Liver (tissue), 3 donors: ENCODE measurements at regions not wholly inside any gene's neighbourhood (a gene's known extent, or its start where the extent isn't known, plus 50 kb on each side); places are given as distances from the start of the nearest gene placed in this dataset.

Experiments
- ATF3 ChIP-seq: IDR thresholded peaks from 2 replicates; pipeline ENCODE4 v1.6.1; 2016; ENCODE audit warnings: antibody characterized with exemption
- CTCF ChIP-seq: fragments of 150-350 bp; IDR thresholded peaks from 2 replicates; pipeline ENCODE4 v1.5.1; 2017; ENCODE audit warnings: improper control_type of control experiment, low read depth, low read length; ENCODE audit not compliant: missing input control
- GABPA ChIP-seq, 2 donors: IDR thresholded peaks in 1 of 2; conservative IDR thresholded peaks in 1 of 2; 2 replicates each; pipeline ENCODE4 v1.6.1; 2016; ENCODE audit warnings: antibody characterized with exemption in 2 of 2, mild to moderate bottlenecking in 1 of 2, moderate library complexity in 1 of 2
- REST ChIP-seq: IDR thresholded peaks from 2 replicates; pipeline ENCODE4 v1.6.1; 2016; ENCODE audit warnings: antibody characterized with exemption, mild to moderate bottlenecking
- RXRA ChIP-seq, 2 donors: IDR thresholded peaks; 2 replicates each; pipeline ENCODE4 v1.6.1; 2017 to 2018; ENCODE audit warnings: antibody characterized with exemption in 2 of 2, mild to moderate bottlenecking in 1 of 2
- donor health status: healthy.
- donor health status: healthy.

- no peak for TF ChIP-seq REST
- no peak for TF ChIP-seq CTCF
- TF ChIP-seq GABPA (IDR thresholded peaks at IDR 0.05 in 1 of 2, conservative IDR thresholded peaks at IDR 0.05 in 1 of 2), result no peak
- no peak for TF ChIP-seq RXRA (IDR thresholded peaks at IDR 0.05)
- no peak for TF ChIP-seq ATF3
Observed at GRCh38 chr2:199572571-199572970, 114.8 kb upstream of the SATB2 start.
